ENCODE measurements at regions not wholly inside any gene's neighbourhood (a gene's known extent, or its start where the extent isn't known, plus 50 kb on each side); places are given as distances from the start of the nearest gene placed in this dataset.

DNA sequence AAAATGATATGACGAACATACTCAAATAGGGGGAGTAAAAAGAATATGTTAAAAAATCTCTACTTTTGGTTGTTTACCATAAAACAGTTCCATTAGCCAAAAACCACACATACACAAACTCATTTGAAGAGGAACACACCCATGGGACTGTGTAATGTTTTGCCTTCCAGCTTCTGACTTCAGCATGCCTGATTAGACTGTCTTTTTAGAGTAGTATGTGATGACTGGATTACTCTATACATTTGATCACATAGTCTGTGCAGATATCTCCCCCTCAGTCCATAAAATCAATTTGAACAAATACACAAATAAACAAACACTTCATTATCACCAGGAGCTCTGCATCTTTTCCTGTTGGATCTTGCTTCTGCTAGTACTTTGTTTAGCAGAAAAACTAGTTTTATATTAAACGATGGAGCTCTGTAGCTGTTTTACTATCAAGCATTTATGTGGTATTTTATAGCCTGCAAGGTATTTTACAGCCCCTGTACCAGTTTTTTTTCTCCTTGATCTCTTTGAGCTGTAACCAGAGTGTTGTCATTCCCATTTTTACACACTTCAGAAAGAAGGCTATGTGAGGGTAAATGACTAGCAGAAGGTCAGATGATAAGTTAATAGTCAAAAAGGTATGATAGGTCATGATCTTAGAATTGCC, 866.5 kb upstream of the MAP3K7 start:
- H3K4me3 ChIP-seq: no peak overlapping the region
- no peaks in the 10 kb centered on the region for H3K9me3 ChIP-seq
- no peak overlapping the region for H3K27ac ChIP-seq
- H3K36me3 ChIP-seq: no peaks in the 10 kb centered on the region
- intact Hi-C loops (cut with DNase I; ENCODE audit: low total_unique reads): no loop called here
- no peak for DNase-seq (ENCODE audit: low spot score in 2 of 2)
- no peak for TF ChIP-seq CTCF (IDR thresholded peaks at IDR 0.05)
- TF ChIP-seq POLR2A (IDR thresholded peaks at IDR 0.05): no peak
- TF ChIP-seq POLR2AphosphoS5 (IDR thresholded peaks at IDR 0.05): no peak
- no peaks in the 10 kb centered on the region for H3K4me1 ChIP-seq
- H3K27me3 ChIP-seq: no peaks in the 10 kb centered on the region

DNA sequence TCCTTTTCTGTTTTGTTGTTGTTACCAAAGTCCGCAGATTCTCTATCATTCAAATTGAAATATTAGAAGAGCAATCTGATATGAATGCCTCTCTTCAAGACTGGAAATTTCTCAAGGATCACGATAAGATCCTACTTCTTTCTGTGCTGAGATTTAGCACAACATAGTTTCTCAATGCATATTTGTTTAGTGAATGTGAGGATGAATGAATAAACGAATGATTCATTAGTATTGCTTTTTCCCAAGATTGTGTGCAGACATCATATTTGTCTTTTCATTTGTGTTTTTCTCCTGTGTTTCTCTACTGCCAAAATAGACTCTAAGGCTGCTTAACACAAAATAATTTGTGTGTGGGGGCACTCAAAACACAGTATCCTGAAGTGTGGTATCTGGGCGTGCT, 862.7 kb upstream of the MAP3K7 start:
- DNase-seq (ENCODE audit: low spot score in 2 of 2): no peak
- no peak overlapping the region for H3K4me3 ChIP-seq
- no peaks in the 10 kb centered on the region for H3K27me3 ChIP-seq
- H3K27ac ChIP-seq: no peak overlapping the region
- no peak for TF ChIP-seq POLR2AphosphoS5 (IDR thresholded peaks at IDR 0.05)
- H3K4me1 ChIP-seq: no peaks in the 10 kb centered on the region
- H3K9me3 ChIP-seq: no peaks in the 10 kb centered on the region
- intact Hi-C loops (cut with DNase I; ENCODE audit: low total_unique reads): no loop called here
- no peaks in the 10 kb centered on the region for H3K36me3 ChIP-seq

DNA sequence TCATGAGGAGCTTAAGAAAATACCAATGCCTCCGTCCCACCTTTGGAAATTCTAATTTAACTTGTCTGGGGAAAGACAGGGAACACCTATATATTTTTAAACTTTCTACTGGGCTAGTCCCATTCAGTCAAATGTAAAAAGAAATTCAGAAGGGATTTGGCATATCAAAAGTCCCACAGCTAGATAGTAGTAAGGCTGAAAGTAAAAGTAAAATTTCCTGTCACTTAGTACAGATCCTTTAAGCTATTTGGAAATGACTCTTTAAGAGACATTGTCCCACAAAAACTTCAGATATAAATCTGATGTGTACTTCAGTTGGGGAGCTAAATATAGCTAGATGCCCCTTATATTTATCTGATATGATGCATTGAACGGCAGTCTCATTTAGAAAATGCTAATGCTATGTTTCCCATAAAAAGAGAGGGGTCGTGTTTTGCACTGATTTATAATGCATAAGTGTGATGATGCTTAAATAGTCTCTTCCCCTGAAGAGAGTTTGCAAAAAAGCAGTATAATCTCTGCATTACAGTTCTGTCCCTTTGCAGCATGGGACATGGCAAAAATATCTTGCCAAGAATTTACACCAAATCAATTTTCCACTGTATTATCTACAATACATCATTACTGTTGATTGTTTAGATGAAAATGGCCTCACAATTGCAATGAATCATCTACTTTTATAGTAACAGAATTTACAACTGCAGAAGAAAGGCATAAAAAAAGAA, 860.8 kb upstream of the MAP3K7 start:
- DNase-seq (ENCODE audit: low spot score in 2 of 2): no peak
- TF ChIP-seq POLR2A (IDR thresholded peaks at IDR 0.05) (no peak), CTCF (IDR thresholded peaks at IDR 0.05) (no peak), POLR2AphosphoS5 (IDR thresholded peaks at IDR 0.05) (no peak)
- Histone ChIP-seq H3K9me3 (no peaks in the 10 kb centered on the region), H3K36me3 (no peaks in the 10 kb centered on the region), H3K27me3 (no peaks in the 10 kb centered on the region), H3K4me3 (no peak overlapping the region), H3K4me1 (no peaks in the 10 kb centered on the region), H3K27ac (no peak overlapping the region)
- intact Hi-C loops (cut with DNase I; ENCODE audit: low total_unique reads): no loop called here

DNA sequence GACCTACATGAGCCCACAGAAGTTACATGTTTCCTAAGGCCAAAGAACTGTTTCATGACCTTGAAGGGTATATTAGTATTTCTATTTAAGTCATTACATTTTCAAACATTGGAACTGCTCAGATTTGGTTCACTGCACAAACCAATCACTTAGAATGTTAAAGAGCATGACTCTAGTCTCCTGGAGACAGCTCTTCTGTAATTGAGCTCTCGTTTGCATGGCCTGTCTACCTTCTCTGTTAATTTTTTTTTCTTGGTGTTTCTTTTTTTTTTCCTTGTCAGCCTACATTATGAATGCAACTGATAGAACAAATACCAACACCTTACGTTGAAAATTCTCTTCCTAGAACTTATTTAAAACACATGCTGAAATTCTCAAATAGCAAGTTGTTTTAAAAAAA, 860.2 kb upstream of the MAP3K7 start:
- H3K4me1 ChIP-seq: no peaks in the 10 kb centered on the region
- no peak overlapping the region for H3K4me3 ChIP-seq
- intact Hi-C loops (cut with DNase I; ENCODE audit: low total_unique reads): no loop called here
- no peaks in the 10 kb centered on the region for H3K27me3 ChIP-seq
- no peak for TF ChIP-seq CTCF (IDR thresholded peaks at IDR 0.05)
- no peak for TF ChIP-seq POLR2AphosphoS5 (IDR thresholded peaks at IDR 0.05)
- no peak for TF ChIP-seq POLR2A (IDR thresholded peaks at IDR 0.05)
- DNase-seq (ENCODE audit: low spot score in 2 of 2): no peak
- H3K36me3 ChIP-seq: no peaks in the 10 kb centered on the region
- H3K27ac ChIP-seq: no peak overlapping the region
- H3K9me3 ChIP-seq: no peaks in the 10 kb centered on the region

DNA sequence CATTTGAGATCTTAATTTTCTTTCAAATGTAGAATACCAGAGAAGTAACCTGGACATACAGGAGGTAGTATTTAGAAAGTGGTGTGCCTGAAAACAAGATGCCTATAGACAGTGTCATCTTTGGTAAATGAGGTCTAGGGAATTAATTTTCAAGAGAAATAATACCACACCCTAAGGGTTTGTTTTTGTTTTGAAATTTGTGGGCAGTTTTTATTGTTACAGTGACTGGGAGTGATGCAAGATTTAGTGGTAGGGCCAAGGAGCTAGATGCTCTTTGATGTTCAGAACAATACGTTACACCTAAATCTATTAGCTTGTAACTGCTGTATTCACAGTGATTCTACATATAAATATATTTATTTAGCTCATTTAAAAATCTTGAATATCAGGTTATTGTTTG, 856.5 kb upstream of the MAP3K7 start:
- intact Hi-C loops (cut with DNase I; ENCODE audit: low total_unique reads): no loop called here
- Histone ChIP-seq H3K36me3 (no peaks in the 10 kb centered on the region), H3K4me1 (no peaks in the 10 kb centered on the region)

More for the DNA sequence above, 856.5 kb upstream of the MAP3K7 start:
- Histone ChIP-seq H3K4me3 (no peak overlapping the region), H3K9me3 (no peaks in the 10 kb centered on the region), H3K27ac (no peak overlapping the region), H3K27me3 (no peaks in the 10 kb centered on the region)
- DNase-seq (ENCODE audit: low spot score in 2 of 2): no peak
- TF ChIP-seq POLR2A (IDR thresholded peaks at IDR 0.05) (no peak), CTCF (IDR thresholded peaks at IDR 0.05) (no peak), POLR2AphosphoS5 (IDR thresholded peaks at IDR 0.05) (no peak)

All from breast epithelium (tissue), 4 donors.